Endothelial cell of umbilical vein (primary cell): ENCODE measurements at regions not wholly inside any gene's neighbourhood (a gene's known extent, or its start where the extent isn't known, plus 50 kb on each side); places are given as distances from the start of the nearest gene placed in this dataset.

Experiments used
- BruUV-seq: library from RNA; stranded (reverse); fragments of 400-500 nt; replicated peaks from 2 replicates; lab custom pipeline; 2021; lab: Mats Ljungman, UMichigan
- CTCF ChIA-PET: fragments of 300-600, 350-600 bp; sonication (Branson Sonifier 250); formaldehyde crosslinking; loops from one replicate; lab custom pipeline; 2021; ENCODE audit warnings: antibody characterized with exemption, inconsistent platforms; lab: Charles Lee
- POLR2A ChIA-PET: fragments of 300-600, 350-600 bp; sonication (Branson Sonifier 250); formaldehyde crosslinking; loops from one replicate; lab custom pipeline; 2021; ENCODE audit warnings: antibody characterized with exemption, inconsistent platforms; lab: Charles Lee
- DNase-seq: peaks from one replicate; pipeline ENCODE4 v3.0.0-alpha.2; 2011; ENCODE audit warnings: low read depth, low spot score
- FAIRE-seq: peaks from 2 replicates; lab custom pipeline; 2011; peaks lifted over from hg19 to GRCh38; lab: Jason Lieb, UNC
- H2AFZ ChIP-seq: 2 replicates; pipeline ENCODE4 v1.6.0; 2012; ENCODE audit warnings: low read depth, low read length, control low read depth, inconsistent platforms
- H3K27ac ChIP-seq: 2 replicates; pipeline ENCODE4 v1.5.1; 2011; ENCODE audit warnings: low read depth, mild to moderate bottlenecking, control low read depth, low read length, moderate library complexity; ENCODE audit not compliant: insufficient read depth
- H3K27me3 ChIP-seq, 2 experiments: 2 replicates each; pipeline versions ENCODE4 v1.6.0 to v1.6.1; 2011; ENCODE audit warnings: low read length in 2 of 2, mixed read lengths in 1 of 2; ENCODE audit not compliant: control insufficient read depth in 2 of 2, insufficient read depth in 2 of 2
- H3K36me3 ChIP-seq, 2 experiments: 2 replicates in 1 of 2; 3 replicates in 1 of 2; pipeline ENCODE4 v1.5.1; 2011; ENCODE audit warnings: low read length in 2 of 2, mild to moderate bottlenecking in 1 of 2, moderate library complexity in 1 of 2; ENCODE audit not compliant: control insufficient read depth in 2 of 2, insufficient read depth in 2 of 2; ENCODE audit errors: extremely low read depth in 1 of 2
- H3K4me1 ChIP-seq: 3 replicates; pipeline ENCODE4 v1.5.1; 2011; ENCODE audit warnings: mild to moderate bottlenecking, low read length; ENCODE audit not compliant: control insufficient read depth, insufficient read depth; ENCODE audit errors: extremely low read depth
- H3K4me2 ChIP-seq: 2 replicates; pipeline ENCODE4 v1.6.1; 2011; ENCODE audit warnings: low read length, control low read depth, mixed read lengths; ENCODE audit not compliant: insufficient read depth
- H3K4me3 ChIP-seq, 3 experiments: fragments of 200-600 bp in 1 of 3; sonication (generic), shearing (Covaris generic) in 1 of 3; replicated peaks in 1 of 3; 2 replicates each; pipeline ENCODE4 v1.5.1; 2011 to 2016; ENCODE audit warnings: control low read depth in 3 of 3, low read length in 3 of 3, mild to moderate bottlenecking in 2 of 3, inconsistent platforms in 1 of 3, low read depth in 1 of 3, moderate library complexity in 1 of 3; ENCODE audit not compliant: insufficient read depth in 1 of 3
- H3K79me2 ChIP-seq: 2 replicates; pipeline ENCODE4 v1.6.0; 2012; ENCODE audit warnings: low read length, inconsistent platforms; ENCODE audit not compliant: control insufficient read depth, insufficient read depth
- H3K9ac ChIP-seq: replicated peaks from 2 replicates; pipeline ENCODE3; 2011; ENCODE audit warnings: low read length, control low read depth; ENCODE audit not compliant: insufficient read depth; ENCODE audit errors: extremely low read depth
- H3K9me1 ChIP-seq: replicated peaks from 3 replicates; pipeline ENCODE4 v1.6.0; 2011; ENCODE audit warnings: mild to moderate bottlenecking, low read length; ENCODE audit not compliant: control insufficient read depth, insufficient read depth; ENCODE audit errors: extremely low read depth
- H3K9me3 ChIP-seq: replicated peaks from 2 replicates; pipeline ENCODE4 v1.5.1; 2012; ENCODE audit warnings: low read length, inconsistent platforms; ENCODE audit not compliant: control insufficient read depth, insufficient read depth
- H4K20me1 ChIP-seq: replicated peaks from 2 replicates; pipeline ENCODE3; 2011; ENCODE audit warnings: mild to moderate bottlenecking, low read length; ENCODE audit not compliant: control insufficient read depth, insufficient read depth; ENCODE audit errors: extremely low read depth
- EZH2 ChIP-seq: IDR thresholded peaks from 2 replicates; pipeline ENCODE4 v1.6.1; 2012; ENCODE audit warnings: borderline replicate concordance, low read depth, mild to moderate bottlenecking, moderate library complexity, low read length, inconsistent platforms; ENCODE audit not compliant: severe bottlenecking
- FOS ChIP-seq: IDR thresholded peaks from 2 replicates; pipeline ENCODE4 v1.6.1; 2011; ENCODE audit warnings: mild to moderate bottlenecking, low read length, moderate library complexity, borderline replicate concordance; ENCODE audit not compliant: insufficient read depth
- JUN ChIP-seq: IDR thresholded peaks from 2 replicates; pipeline ENCODE4 v1.6.1; 2011; ENCODE audit warnings: borderline replicate concordance, low read depth; ENCODE audit not compliant: insufficient read length, insufficient read depth
- MYC ChIP-seq: IDR thresholded peaks from one replicate; pipeline ENCODE4 v1.6.1; 2011; ENCODE audit warnings: mild to moderate bottlenecking, low read depth, low read length
- POLR2A ChIP-seq: IDR thresholded peaks from 2 replicates; pipeline ENCODE4 v1.6.1; 2012; ENCODE audit warnings: low read depth, mild to moderate bottlenecking, control low read depth, low read length
- POLR2AphosphoS5 ChIP-seq: IDR thresholded peaks from 2 replicates; pipeline ENCODE4 v1.6.1; 2012; ENCODE audit warnings: low read depth, mild to moderate bottlenecking, control low read depth, low read length, moderate library complexity; ENCODE audit not compliant: insufficient read depth
- dilution Hi-C: fragments of 300-500 bp; cut with MboI; formaldehyde crosslinking; loops from one replicate; pipeline ENCODE4 v1.15.0; 2019; ENCODE audit warnings: low sequenced_read_pairs; ENCODE audit not compliant: extremely low pct_ligation_motif_present
- intact Hi-C: fragments of 100-400 bp; cut with micrococcal nuclease; formaldehyde crosslinking; loops from one replicate; pipeline ENCODE4 v1.10.0; 2022
- TF ChIP-seq, protein P1 (sequence below): IDR thresholded peaks from 2 replicates; pipeline ENCODE4 v1.6.1; 2011; ENCODE audit not compliant: insufficient read depth, insufficient read length

DNA sequence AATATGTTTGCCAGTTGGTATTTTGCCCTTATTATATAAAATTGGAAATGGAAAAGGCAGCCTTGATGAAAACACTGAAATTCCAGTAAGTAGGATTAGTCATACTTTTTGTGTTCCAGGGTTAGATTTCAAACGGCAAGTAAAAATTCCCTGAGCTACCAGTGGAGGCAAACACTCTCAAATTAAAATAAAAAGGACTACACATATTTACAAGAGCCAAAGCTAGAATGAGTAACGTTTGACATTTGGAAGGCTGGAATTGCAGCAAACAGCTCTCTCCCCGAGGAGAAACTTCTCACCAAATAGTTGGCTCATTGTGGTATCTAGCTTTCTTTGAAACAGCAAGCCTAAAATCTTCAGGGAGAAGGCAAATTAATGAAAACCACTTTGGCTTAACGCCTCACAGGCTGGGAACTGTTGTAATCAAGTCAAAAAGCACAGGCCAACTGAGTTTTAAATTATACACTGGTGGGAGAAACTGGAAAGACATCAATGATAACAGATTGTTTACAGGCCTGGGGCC is 288.4 kb downstream of the SNX13 start:
- Histone ChIP-seq H3K9me3 (no peaks in the 10 kb centered on the region), H3K27ac (no peak overlapping the region), H4K20me1 (no peaks in the 10 kb centered on the region), H3K27me3 (no peaks in the 10 kb centered on the region), H3K4me3 (no peak overlapping the region), H3K9ac (no peak overlapping the region), H3K4me1 (no peaks in the 10 kb centered on the region), H3K9me1 (no peaks in the 10 kb centered on the region), H2AFZ (no peak overlapping the region), H3K36me3 (no peaks in the 10 kb centered on the region), H3K4me2 (no peak overlapping the region), H3K79me2 (no peaks in the 10 kb centered on the region)
- ChIA-PET CTCF (interaction anchor here (0.6 to 3.6 kb wide), 7 partner anchors 10 to 669 kb away, joined by 3 to 17 read pairs (median 4); no protein-coding TSS in a partner anchor), POLR2A (no interaction called here)
- FAIRE-seq (no peak), DNase-seq (peak; percentile 37)
- BruUV-seq = no TSS peak
- dilution Hi-C loops = no loop called here
- TF ChIP-seq POLR2A (no peak), MYC (no peak), FOS (no peak), POLR2AphosphoS5 (no peak), JUN (no peak)
- TF ChIP-seq, protein P1, sequence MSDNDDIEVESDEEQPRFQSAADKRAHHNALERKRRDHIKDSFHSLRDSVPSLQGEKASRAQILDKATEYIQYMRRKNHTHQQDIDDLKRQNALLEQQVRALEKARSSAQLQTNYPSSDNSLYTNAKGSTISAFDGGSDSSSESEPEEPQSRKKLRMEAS = no peak
- intact Hi-C loops = no loop called here

DNA sequence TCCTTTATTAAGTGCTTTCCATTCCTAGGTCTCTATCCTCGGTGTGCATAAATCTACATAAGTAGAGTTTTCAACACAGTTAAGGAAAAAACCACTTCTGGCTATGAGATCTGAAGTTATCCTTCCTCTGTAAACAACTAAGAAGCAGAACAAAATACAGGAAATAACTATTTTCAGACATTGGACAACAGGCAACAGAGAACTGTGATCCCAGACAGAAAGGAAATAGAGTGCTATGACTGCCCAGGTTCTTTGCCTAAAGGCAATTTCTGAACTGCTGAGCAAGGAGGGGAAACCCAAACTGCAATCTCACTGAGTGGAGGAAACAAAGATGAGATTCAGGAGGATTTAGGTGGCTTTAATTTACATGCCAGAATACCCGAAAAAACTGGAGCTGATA is 285.4 kb downstream of the SNX13 start:
- H3K9me1 ChIP-seq = no peaks in the 10 kb centered on the region
- POLR2A ChIA-PET = no interaction called here
- H3K79me2 ChIP-seq = no peaks in the 10 kb centered on the region
- CTCF ChIA-PET = no interaction called here
- DNase-seq (peak; percentile 20), FAIRE-seq (no peak)
- BruUV-seq = no TSS peak
- H2AFZ ChIP-seq = no peak overlapping the region
- H3K4me1 ChIP-seq = no peaks in the 10 kb centered on the region
- H4K20me1 ChIP-seq = no peaks in the 10 kb centered on the region
- H3K9ac ChIP-seq = no peak overlapping the region
- TF ChIP-seq, protein P1 = no peak
- TF ChIP-seq EZH2 (no peak), FOS (no peak), MYC (no peak), JUN (no peak)
- H3K4me2 ChIP-seq = no peak overlapping the region
- dilution Hi-C loops = no loop called here
- H3K9me3 ChIP-seq = no peaks in the 10 kb centered on the region
- H3K27me3 ChIP-seq = no peaks in the 10 kb centered on the region
- no peaks in the 10 kb centered on the region for H3K36me3 ChIP-seq
- intact Hi-C loops = no loop called here
- no peak overlapping the region for H3K27ac ChIP-seq
- no peak overlapping the region for H3K4me3 ChIP-seq
